Smooth muscle cell (in vitro differentiated cells): ENCODE measurements at regions not wholly inside any gene's neighbourhood (a gene's known extent, or its start where the extent isn't known, plus 50 kb on each side); places are given as distances from the start of the nearest gene placed in this dataset.

Source experiments
- DNase-seq: peaks from one replicate; lab custom pipeline; 2025; ENCODE audit not compliant: unreplicated experiment; lab: John Stamatoyannopoulos, UW
- H2AFZ ChIP-seq: fragments of 200-600 bp; sonication (generic); 2 replicates; pipeline ENCODE4 v1.6.0; 2016; ENCODE audit warnings: antibody characterized with exemption, low read depth, mild to moderate bottlenecking
- H3F3A ChIP-seq: fragments of 200-600 bp; sonication (generic); 2 replicates; pipeline ENCODE4 v1.6.0; 2017; ENCODE audit warnings: antibody characterized with exemption, low read depth
- H3K27ac ChIP-seq: fragments of 200-600 bp; sonication (generic); 2 replicates; pipeline ENCODE4 v1.5.1; 2016; ENCODE audit warnings: low read depth, mild to moderate bottlenecking
- H3K27me3 ChIP-seq: fragments of 200-600 bp; sonication (generic); 2 replicates; pipeline ENCODE4 v1.6.1; 2016; ENCODE audit warnings: low read depth, mild to moderate bottlenecking
- H3K36me3 ChIP-seq: fragments of 200-600 bp; sonication (generic); 2 replicates; pipeline ENCODE4 v1.5.1; 2016; ENCODE audit warnings: low read depth
- H3K4me1 ChIP-seq: fragments of 200-600 bp; sonication (generic); 2 replicates; pipeline ENCODE4 v1.5.1; 2016; ENCODE audit warnings: low read depth
- H3K4me2 ChIP-seq: fragments of 200-600 bp; sonication (generic); 2 replicates; pipeline ENCODE4 v1.6.0; 2016; ENCODE audit warnings: mild to moderate bottlenecking
- H3K4me3 ChIP-seq: fragments of 200-600 bp; sonication (generic); 2 replicates; pipeline ENCODE4 v1.5.1; 2016; ENCODE audit warnings: mild to moderate bottlenecking
- H3K79me2 ChIP-seq: fragments of 200-600 bp; sonication (generic); 2 replicates; pipeline ENCODE4 v1.6.0; 2016; ENCODE audit warnings: low read depth, mild to moderate bottlenecking
- H3K9ac ChIP-seq: fragments of 200-600 bp; sonication (generic); 2 replicates; pipeline ENCODE4 v1.6.0; 2016; ENCODE audit warnings: low read depth
- H3K9me3 ChIP-seq: fragments of 200-600 bp; sonication (generic); replicated peaks from 2 replicates; pipeline ENCODE4 v1.5.1; 2016; ENCODE audit warnings: low read depth
- H4K20me1 ChIP-seq: fragments of 200-600 bp; sonication (generic); 2 replicates; pipeline ENCODE4 v1.6.0; 2016; ENCODE audit warnings: low read depth
- whole genome bisulfite sequencing: methylation state at CpG from one replicate; pipeline ENCODE4 v1.1.7; 2016; ENCODE audit warnings: low lambda C conversion rate; 5-methylcytosine and 5-hydroxymethylcytosine counted together
- TF ChIP-seq, protein P1 (sequence below): fragments of 200-600 bp; sonication (generic); IDR thresholded peaks from 2 replicates; pipeline ENCODE4 v1.5.1; 2017; ENCODE audit warnings: borderline replicate concordance, mild to moderate bottlenecking, antibody characterized with exemption; ENCODE audit not compliant: insufficient read depth, poor library complexity, severe bottlenecking

DNA sequence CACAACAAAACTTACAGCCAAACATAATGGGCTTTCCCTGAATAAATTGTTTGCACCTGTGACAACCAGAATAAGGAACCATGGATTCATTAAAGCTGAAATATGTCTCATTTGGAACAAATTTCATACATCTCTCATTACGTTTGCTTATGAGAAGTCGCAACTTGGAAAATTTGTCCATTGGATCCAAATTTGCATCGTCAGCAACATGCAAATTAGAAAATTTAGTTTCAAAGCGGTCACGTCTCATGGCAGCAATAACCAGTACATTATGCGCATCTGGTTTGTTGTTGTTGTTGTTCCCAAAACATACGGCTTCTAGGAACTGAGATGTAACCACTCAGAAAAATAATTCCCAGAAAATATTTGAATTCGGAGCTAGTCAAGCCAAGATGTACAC lies 1311.5 kb upstream of the CDH6 start:
- H4K20me1 ChIP-seq: no peaks in the 10 kb centered on the region
- no peak overlapping the region for H3K4me3 ChIP-seq
- H3K4me1 ChIP-seq: no peaks in the 10 kb centered on the region
- H3K79me2 ChIP-seq: no peaks in the 10 kb centered on the region
- no peak overlapping the region for H3K27ac ChIP-seq
- no peak overlapping the region for H3K9ac ChIP-seq
- WGBS: 82% methylated on average over 8 of the region's 8 CpGs
- TF ChIP-seq, protein P1, sequence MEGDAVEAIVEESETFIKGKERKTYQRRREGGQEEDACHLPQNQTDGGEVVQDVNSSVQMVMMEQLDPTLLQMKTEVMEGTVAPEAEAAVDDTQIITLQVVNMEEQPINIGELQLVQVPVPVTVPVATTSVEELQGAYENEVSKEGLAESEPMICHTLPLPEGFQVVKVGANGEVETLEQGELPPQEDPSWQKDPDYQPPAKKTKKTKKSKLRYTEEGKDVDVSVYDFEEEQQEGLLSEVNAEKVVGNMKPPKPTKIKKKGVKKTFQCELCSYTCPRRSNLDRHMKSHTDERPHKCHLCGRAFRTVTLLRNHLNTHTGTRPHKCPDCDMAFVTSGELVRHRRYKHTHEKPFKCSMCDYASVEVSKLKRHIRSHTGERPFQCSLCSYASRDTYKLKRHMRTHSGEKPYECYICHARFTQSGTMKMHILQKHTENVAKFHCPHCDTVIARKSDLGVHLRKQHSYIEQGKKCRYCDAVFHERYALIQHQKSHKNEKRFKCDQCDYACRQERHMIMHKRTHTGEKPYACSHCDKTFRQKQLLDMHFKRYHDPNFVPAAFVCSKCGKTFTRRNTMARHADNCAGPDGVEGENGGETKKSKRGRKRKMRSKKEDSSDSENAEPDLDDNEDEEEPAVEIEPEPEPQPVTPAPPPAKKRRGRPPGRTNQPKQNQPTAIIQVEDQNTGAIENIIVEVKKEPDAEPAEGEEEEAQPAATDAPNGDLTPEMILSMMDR: no peak
- H3K4me2 ChIP-seq: no peak overlapping the region
- H3K36me3 ChIP-seq: no peaks in the 10 kb centered on the region
- no peak overlapping the region for H2AFZ ChIP-seq
- no peaks in the 10 kb centered on the region for H3K9me3 ChIP-seq
- no peak for DNase-seq
- H3K27me3 ChIP-seq: no peaks in the 10 kb centered on the region
- H3F3A ChIP-seq: no peaks in the 10 kb centered on the region

DNA sequence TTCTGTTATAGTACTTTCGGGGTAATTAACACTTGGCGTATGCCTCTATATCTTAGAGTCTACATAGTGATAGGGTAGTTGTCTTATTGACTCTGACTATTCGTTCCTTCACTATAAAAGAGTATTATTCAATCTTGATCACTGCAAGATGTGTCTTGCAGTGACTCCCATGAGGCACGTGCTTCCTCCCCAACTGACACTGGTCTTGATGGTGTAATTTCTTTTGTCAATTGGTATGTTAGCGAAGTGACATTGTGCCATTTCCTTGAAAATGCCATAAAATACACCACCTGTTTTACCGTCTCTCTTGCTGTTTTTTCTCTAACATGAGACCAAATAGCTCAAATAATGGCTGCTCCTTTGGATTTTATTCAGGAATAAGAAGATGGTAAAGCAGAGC lies 1314.1 kb upstream of the CDH6 start:
- TF ChIP-seq, protein P1: no peak
- no peak overlapping the region for H3K4me3 ChIP-seq

DNA sequence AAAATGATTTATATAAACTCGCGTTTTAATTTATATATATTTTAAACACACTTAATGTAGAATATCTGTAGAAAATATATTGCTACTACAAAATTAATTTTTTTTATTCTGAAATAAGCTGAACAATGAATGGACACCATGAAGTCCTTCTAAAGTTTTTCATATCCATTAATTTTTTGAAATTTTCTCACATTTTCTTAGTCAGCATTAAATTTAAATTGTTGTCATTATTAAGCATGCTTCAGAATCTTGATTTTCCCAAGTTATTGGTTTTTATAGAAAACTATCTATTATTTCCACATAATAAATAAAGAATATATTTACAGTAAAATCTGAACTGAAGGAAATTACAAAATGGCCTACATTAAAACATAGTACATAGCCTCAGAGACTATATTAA lies 1314.9 kb upstream of the CDH6 start:
- H3K4me2 ChIP-seq: no peak overlapping the region
- H3K9me3 ChIP-seq: no peaks in the 10 kb centered on the region
- no peak overlapping the region for H2AFZ ChIP-seq
- DNase-seq: no peak
- no peak overlapping the region for H3K9ac ChIP-seq
- H3K79me2 ChIP-seq: no peaks in the 10 kb centered on the region
- no peaks in the 10 kb centered on the region for H3F3A ChIP-seq
- no peaks in the 10 kb centered on the region for H4K20me1 ChIP-seq
- H3K36me3 ChIP-seq: no peaks in the 10 kb centered on the region
- H3K4me1 ChIP-seq: no peaks in the 10 kb centered on the region
- no peak overlapping the region for H3K27ac ChIP-seq
- no peaks in the 10 kb centered on the region for H3K27me3 ChIP-seq
- WGBS: 98% methylated on average over 2 of the region's 2 CpGs
- TF ChIP-seq, protein P1: no peak
- H3K4me3 ChIP-seq: no peak overlapping the region

More for the DNA sequence above, 1314.1 kb upstream of the CDH6 start:
- H3K27me3 ChIP-seq: no peaks in the 10 kb centered on the region
- H2AFZ ChIP-seq: no peak overlapping the region
- H3K36me3 ChIP-seq: no peaks in the 10 kb centered on the region
- no peak overlapping the region for H3K27ac ChIP-seq
- H3K4me1 ChIP-seq: no peaks in the 10 kb centered on the region
- H3F3A ChIP-seq: no peaks in the 10 kb centered on the region
- H3K79me2 ChIP-seq: no peaks in the 10 kb centered on the region
- H3K9me3 ChIP-seq: no peaks in the 10 kb centered on the region
- DNase-seq: no peak
- H3K9ac ChIP-seq: no peak overlapping the region
- WGBS: 76% methylated on average over 6 of the region's 6 CpGs
- no peak overlapping the region for H3K4me2 ChIP-seq
- H4K20me1 ChIP-seq: no peaks in the 10 kb centered on the region

DNA sequence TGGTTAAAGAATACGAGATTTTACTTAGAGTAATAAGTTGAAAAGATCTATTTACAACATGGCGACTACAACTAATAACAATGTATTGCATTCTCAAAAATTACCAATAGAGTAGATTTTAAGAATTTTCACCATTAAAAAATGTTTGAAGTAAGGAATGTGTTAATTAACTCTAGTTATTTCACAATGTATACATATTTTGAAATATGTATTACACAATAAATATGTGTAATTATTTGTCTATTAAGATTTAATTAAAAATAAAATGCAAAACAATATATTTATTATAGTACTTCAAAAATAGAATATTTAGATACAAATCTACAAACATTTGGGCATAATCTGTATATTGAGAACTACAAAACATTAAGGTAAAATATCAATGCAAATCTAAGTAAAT lies 1326.3 kb upstream of the CDH6 start:
- no peaks in the 10 kb centered on the region for H3K79me2 ChIP-seq
- no peak overlapping the region for H2AFZ ChIP-seq
- no peaks in the 10 kb centered on the region for H3K36me3 ChIP-seq
- no peak for DNase-seq
- no peak overlapping the region for H3K4me3 ChIP-seq
- TF ChIP-seq, protein P1: no peak
- WGBS: 76% methylated on average over 2 of the region's 2 CpGs
- H3K9me3 ChIP-seq: no peaks in the 10 kb centered on the region
- no peak overlapping the region for H3K9ac ChIP-seq
- no peaks in the 10 kb centered on the region for H4K20me1 ChIP-seq
- H3K27me3 ChIP-seq: no peaks in the 10 kb centered on the region
- no peak overlapping the region for H3K27ac ChIP-seq
- no peaks in the 10 kb centered on the region for H3K4me1 ChIP-seq
- H3F3A ChIP-seq: no peaks in the 10 kb centered on the region
- no peak overlapping the region for H3K4me2 ChIP-seq
